22Rv1 (cell line): ENCODE measurements at regions not wholly inside any gene's neighbourhood (a gene's known extent, or its start where the extent isn't known, plus 50 kb on each side); places are given as distances from the start of the nearest gene placed in this dataset.

ENCODE experiments used
- H3K27ac ChIP-seq: fragments of 450-650 bp; 2 replicates; pipeline ENCODE4 v1.5.1; 2017
- ZFX ChIP-seq: fragments of 450-650 bp; IDR thresholded peaks from 2 replicates; pipeline ENCODE4 v1.6.1; 2017; ENCODE audit warnings: antibody characterized with exemption, borderline replicate concordance
- TF ChIP-seq, protein P1 (sequence below): fragments of 450-650 bp; IDR thresholded peaks from 2 replicates; pipeline ENCODE4 v1.5.1; 2017; ENCODE audit warnings: mild to moderate bottlenecking

DNA sequence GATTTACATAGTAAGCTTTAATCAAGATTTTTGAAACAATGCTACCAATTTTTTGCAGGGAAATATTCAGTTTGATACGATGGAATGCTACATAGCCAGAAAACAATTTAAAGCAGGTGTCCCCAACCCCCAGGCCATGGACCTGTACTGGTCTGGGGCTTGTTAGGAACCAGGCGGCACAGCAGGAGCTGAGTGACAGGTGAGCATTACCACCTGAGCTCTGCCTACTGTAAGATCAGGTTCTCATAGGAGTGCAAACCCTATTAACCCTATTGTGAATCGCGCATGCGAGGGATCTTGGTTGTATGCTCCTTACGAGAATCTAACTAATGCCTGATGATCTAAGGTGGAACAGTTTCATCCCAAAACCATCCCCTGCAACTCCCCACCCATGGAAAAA, 322.6 kb upstream of the NECTIN3 start:
- no peak overlapping the region for H3K27ac ChIP-seq
- TF ChIP-seq ZFX = no peak
- TF ChIP-seq, protein P1, sequence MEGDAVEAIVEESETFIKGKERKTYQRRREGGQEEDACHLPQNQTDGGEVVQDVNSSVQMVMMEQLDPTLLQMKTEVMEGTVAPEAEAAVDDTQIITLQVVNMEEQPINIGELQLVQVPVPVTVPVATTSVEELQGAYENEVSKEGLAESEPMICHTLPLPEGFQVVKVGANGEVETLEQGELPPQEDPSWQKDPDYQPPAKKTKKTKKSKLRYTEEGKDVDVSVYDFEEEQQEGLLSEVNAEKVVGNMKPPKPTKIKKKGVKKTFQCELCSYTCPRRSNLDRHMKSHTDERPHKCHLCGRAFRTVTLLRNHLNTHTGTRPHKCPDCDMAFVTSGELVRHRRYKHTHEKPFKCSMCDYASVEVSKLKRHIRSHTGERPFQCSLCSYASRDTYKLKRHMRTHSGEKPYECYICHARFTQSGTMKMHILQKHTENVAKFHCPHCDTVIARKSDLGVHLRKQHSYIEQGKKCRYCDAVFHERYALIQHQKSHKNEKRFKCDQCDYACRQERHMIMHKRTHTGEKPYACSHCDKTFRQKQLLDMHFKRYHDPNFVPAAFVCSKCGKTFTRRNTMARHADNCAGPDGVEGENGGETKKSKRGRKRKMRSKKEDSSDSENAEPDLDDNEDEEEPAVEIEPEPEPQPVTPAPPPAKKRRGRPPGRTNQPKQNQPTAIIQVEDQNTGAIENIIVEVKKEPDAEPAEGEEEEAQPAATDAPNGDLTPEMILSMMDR = no peak

DNA sequence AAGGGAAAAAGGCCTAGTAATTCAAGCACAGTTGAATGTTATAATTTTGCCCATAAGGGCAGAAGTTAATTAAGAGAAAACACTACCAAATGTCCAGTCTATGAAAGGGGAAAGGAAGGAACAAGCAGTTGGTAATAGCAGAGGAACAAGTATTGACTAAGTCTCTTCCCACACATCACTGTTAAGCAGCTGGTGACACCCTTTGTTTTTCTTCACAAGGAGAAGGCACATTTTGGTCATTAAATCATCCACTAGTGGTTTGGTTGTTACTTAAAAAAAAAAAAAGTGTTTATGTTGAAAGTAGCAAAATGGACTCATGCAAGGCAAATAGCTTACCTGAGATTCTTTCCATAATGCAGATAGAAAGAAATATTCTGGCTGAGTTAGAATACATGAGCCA, 321.4 kb upstream of the NECTIN3 start:
- no peak overlapping the region for H3K27ac ChIP-seq
- TF ChIP-seq, protein P1 = no peak
- no peak for TF ChIP-seq ZFX

DNA sequence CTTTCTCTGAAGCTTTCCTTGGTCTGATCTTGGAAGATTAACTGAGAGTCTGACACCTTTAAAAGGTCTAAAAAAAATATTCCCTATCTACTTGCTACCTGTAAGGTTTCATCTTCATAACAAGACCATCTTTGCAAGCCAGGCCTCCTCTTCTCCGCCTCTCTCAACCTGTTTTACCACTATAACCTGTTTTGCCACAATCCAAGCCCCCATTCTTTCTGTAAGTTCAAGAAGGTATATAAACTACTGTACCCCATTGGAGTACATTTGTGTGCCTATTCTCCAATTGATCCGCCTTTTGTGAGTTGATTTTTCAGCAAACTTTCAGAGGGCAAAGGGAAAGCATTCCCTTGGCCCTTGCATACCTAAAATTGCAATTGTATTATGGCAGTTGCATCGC, 319.3 kb upstream of the NECTIN3 start:
- no peak overlapping the region for H3K27ac ChIP-seq
- TF ChIP-seq, protein P1 = no peak

DNA sequence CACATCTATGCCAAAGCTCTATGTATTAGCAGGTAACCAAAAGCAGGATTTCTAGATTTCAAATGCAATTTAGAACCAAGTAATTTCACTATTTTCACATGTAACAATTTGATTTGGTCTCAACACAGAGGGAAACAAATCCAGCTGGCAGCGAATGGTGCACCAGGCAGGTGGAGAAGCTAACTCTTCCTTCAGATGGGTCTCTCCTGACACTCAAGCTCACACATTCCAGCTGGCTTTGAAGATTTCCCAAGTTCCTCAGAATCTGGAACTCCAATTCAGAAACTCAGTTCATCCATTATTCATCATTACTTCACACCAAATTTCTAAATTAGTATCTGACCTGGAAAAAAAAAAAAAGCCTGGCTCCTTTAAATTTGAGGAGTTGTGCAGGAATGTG, 318.1 kb upstream of the NECTIN3 start:
- TF ChIP-seq ZFX = no peak
- TF ChIP-seq, protein P1 = no peak
- no peak overlapping the region for H3K27ac ChIP-seq

DNA sequence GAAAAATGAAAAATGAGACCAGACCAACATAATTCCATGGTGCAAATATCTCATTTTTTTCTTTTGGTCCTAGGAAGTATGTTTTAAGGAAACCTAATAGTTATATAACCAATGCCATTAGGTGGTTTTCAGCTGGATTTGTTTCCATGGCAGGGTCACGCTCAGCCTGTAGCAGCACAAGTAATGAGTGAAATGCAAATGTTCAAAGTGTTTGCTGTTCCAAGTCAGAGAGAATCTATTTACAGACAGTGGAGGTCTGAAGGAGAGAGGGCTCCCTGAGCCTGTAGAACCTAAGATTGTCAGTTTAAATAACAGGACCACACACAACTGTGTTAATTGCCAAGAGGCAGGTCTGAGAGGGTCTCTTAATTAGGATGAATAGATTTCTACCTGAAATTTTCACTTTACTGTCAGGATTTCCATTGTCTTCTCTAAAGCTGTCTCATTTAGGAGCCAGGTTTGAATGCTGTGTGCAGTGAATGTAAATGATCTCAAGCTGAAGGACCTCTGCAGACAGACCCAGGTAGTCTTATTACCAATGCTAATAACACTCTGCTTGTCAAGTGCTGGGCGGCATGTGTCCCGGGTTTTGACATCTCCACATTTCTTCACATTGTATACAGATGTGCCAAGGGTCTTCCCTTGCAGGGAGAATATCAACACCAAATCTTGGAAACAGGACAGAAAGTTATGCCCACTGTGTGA, 317.3 kb upstream of the NECTIN3 start:
- TF ChIP-seq, protein P1 = no peak
- TF ChIP-seq ZFX = no peak
- no peak overlapping the region for H3K27ac ChIP-seq

DNA sequence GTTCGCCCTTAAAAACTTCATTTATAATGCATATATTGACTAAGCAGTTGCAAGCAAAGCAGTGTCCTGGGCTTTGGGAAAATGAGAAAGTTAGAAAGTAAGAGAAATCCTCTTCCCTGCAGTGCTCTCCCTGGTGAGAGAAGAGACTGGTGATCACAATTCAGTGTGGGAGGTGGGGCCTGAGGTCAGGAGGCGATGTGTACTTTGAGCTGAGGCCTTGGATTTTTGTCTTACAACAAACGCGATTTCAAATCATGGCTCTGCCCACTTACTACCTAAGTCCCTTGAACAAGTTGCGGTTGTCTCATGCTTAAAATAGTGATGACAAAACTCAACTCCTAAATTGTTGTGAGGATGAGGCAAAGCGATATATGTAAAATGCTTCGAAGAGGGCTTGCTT, 316.3 kb upstream of the NECTIN3 start:
- TF ChIP-seq, protein P1 = no peak
- TF ChIP-seq ZFX = no peak
- H3K27ac ChIP-seq = no peak overlapping the region

DNA sequence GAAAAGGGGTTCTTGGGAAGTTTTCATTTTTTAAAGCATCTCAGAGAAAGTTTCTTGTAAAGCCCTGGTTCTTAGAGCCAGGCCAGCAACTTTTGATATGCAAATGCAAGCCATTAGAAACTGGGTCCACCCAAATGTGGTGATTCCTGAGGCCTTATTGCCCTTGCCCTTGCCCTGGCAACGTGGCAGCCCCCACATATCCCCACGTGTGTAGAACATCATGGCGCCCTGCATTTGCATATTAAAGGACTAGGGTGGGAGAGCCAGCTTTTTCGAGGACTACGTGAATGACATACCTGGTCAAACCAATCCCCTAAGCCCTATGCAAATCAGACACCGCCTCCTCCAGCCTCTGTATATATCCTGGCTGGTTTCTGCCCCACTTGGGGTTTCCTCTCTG, 314.9 kb upstream of the NECTIN3 start:
- H3K27ac ChIP-seq = no peak overlapping the region
- TF ChIP-seq ZFX = no peak

DNA sequence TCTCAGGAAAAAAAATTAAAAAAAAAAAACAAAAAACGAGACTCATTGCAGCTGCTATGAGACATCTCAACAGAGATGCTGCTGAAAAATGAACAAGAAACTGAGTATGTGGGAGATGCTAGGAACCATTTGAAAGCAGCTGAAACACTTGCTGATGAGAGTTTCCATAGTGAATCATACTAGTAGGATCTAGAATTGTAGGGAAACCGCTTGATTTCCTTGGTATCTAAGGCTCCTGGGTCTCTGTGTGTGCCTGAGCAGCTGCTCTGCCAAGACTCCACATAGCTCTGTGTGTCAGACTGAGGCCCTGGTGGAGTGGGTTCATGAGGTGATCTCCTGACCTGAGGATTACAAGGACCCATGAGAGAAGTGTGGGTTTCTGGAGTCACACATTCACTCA, 313.4 kb upstream of the NECTIN3 start:
- H3K27ac ChIP-seq = no peak overlapping the region
- no peak for TF ChIP-seq ZFX
- TF ChIP-seq, protein P1 = no peak
